HG02759 (cell line): ENCODE measurements at regions not wholly inside any gene's neighbourhood (a gene's known extent, or its start where the extent isn't known, plus 50 kb on each side); places are given as distances from the start of the nearest gene placed in this dataset.

Experiments used
- ATAC-seq: cut with Tn5 transposase; IDR thresholded peaks from one replicate; pipeline ENCODE4 v1.9.1; 2021; ENCODE audit warnings: mild to moderate bottlenecking, moderate library complexity; ENCODE audit not compliant: unreplicated experiment

- ATAC-seq, result no peak
These were observed 204.6 kb upstream of the TSHZ3 start for GRCh38 chr19:31553846-31554215.

GRCh38 chr19:31554360-31554759 lies 205.1 kb upstream of the TSHZ3 start:
- ATAC-seq, result no peak

DNA sequence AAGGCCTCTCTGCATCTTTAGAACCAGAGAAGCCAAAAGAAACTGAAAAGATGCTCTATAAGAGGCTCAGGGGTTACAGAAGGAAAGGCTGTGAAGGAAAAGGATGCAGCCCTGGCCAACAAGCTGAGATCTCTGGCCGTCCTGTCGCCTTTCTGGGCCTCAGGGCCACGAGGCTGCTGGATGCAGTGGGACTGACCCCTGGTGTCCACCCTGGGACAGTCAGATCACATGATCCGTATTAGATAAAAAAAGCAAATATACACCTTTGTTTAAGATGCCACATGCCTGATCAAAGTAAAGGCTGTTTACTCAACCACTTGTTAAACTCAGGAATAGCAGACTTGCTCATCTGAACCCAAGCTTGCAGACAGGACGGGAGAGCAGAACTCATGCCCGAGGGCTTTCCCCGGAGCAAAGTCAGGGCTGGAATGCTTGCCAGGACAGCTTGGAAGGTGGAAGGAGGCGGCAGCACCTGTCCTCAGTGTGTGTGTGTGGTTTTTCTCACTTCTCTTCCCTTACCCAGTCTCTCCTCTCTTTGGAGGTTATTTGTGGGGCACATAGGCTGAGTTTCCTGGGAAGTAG lies 206.5 kb upstream of the TSHZ3 start:
- no peak for ATAC-seq

GRCh38 chr19:31559494-31559893 lies 210.3 kb upstream of the TSHZ3 start:
- no peak for ATAC-seq

DNA sequence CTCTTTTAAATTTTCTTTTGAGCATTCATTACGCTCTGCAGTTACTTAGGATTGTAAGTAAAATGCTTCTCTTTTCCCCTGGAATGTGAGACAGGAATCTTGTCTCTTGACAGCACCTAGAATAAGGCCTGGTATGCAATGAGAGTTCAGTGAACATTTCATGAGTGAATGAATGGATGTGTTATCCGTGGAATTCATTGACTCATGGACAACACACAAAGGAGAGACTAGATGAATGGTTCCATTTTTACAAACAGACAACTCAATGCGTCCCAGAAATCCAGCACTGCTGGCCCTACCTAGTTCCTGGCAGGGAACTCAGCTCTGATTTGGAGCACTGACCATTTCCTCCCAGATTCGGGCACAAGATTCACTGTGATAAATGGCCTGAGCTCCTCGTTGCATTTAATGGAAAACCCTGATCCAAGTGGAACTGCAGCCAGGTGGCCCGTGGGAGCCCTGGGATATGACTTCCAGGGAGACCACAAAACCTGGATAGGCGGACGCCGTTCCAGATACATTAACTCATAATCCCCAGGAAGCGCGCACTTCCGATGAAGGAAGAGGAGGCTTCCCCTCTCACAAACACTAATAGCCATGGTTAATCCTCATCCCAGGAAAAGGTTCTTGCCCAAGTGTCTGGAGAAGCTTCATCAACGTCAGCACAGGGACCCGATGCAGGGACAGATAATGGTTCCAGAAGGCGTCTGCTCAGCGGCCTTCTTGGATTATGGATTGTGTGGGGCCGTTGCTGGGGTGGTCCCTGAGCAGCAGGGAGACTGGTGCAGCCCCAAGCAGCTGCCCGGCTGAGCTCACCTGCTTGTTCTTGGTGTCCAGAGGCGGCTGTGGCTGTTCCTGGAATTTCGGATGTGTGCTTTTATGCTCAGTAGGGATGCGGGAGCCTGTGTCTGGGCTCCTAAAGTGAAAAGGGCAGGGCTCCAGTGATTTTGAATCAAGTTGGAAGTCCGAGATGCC lies 211.1 kb upstream of the TSHZ3 start:
- ATAC-seq, result no peak

GRCh38 chr19:31562966-31563612 lies 213.9 kb upstream of the TSHZ3 start:
- no peak for ATAC-seq

DNA sequence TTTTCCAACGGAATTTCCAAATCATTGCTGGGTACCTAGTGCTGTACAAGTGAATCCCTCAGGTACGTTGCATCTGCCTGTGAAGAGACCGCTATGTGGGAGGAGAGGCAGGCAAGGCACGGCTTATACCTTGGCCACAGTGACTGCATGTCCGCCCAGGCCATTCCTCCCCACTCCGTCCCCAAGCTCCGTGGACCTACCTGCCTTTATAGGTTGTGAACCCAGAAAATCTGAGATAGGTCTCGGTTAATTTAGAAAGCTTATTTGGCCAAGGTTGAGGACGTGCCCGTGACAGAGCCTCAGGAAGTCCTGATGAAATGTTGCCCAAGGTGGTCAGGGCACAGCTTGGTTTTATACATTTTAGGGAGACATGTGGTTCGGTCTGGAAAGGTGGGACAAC lies 218.5 kb upstream of the TSHZ3 start:
- ATAC-seq, result no peak

DNA sequence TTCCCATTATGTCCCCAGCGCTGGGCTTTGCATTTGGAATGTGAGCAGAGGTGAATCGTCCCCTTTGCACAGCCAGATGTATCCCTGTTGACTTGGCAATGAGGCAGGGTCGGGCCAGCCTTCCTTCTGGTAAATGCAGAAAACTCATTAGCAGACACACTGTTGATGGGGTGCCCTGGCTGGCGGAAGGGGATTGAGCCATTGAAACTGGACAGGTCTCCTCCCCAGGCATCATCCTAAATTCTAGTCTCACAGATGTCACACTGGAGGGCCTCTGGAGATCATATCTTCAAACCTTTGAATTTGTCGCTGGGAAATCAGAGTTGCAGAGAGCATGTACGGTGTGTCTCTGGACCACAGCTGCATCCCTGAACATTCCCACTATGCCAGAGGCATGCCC lies 219.5 kb upstream of the TSHZ3 start:
- no peak for ATAC-seq

- no peak for ATAC-seq
These were observed 221.5 kb upstream of the TSHZ3 start for GRCh38 chr19:31570718-31571117.

DNA sequence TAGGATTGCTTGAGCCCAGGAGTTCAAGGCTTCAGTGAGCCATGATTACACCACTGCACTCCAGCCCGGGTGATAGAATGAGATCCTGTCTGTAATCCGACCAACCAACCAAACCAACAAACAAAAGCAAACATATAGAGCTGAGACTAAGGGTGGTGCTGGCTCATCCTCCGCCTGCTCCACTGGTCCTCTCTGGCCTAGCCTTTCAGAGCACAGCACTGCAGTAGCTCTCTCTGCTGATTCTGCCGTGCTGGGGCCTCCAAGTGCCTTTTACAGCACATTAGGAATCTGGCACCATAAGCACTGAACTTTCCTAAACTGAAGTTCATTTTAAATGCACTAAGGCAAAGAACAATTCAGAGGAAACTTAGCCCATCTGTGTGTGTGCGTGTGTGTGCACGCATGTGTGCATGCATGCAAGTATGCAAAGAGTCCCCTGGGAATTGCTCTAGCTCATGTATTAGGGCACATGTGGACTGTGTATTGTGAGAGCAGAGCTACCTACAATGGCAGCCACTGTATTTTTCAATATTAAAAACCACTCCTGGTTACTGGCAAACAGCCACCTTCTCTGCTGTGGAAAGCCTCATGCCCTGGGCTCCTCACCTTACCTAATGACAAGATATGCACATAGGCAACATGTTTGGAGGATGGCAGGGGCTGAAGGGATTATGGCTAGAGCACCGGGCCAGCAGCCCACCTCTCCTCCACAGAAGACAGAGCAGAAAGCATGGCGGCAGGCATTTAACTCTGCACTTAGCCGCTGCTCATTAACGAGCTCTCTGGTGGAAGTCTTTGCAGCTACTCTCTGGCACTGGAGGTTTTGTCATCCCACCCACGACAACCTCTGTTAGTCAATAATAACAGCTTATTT lies 223.1 kb upstream of the TSHZ3 start:
- ATAC-seq, result no peak

DNA sequence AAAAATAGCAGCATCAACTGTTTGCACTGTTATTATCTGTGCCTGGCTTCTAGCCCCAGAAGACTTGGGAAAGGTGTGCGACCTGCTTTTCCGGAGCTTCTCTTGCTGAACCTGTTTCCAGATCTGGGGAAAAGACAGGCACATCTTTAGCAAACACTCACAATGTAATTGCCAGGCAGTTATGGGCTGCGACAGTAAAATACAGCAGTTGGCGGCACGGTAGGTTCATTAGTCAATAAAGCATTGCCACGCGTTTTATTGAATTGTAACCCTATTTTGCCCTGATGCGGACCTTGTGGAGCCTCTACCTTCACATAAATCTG lies 223.7 kb upstream of the TSHZ3 start:
- no peak for ATAC-seq

- ATAC-seq, result no peak
These were observed 225.2 kb upstream of the TSHZ3 start for GRCh38 chr19:31574251-31574973.

- no peak for ATAC-seq
These were observed 226.7 kb upstream of the TSHZ3 start for GRCh38 chr19:31575846-31576335.

DNA sequence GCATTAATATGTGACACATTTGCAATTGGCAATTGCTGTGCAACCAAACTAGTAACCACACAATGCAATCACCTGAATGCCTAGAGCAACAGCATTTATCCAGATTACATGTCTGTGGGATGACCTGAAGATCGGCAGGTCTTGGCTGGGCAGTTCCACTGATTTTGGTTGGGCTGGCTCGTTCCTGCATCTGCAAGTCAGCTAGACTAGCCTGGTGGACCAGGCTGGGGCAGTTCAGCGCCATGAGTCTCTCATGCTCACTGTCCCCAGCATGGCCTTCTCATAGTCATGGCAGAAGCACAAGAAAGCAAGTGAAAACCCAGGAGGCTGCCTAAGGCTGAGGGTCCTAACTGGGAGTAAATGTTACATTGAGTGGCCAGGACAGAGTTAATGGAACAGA lies 229.1 kb upstream of the TSHZ3 start:
- ATAC-seq, result no peak

DNA sequence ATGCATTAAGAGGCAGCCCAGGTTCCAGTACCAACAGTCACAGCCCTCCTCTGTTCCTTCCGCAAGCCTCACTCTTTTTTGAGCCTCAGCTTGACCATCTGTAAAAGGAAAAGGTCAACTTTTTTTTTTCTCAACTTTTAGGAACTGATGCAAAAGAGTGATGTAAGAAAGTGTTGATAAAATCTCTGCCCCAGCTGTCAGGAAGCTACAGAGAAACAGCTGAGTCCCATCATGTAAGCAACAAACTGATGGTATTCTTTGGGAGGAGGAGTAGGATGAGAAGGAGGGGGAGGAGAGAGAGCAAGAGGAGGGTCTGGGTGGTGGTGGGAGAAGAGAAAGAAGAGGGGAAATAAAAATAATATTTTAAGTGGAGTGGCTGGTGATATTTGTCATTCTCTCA lies 233.9 kb upstream of the TSHZ3 start:
- no peak for ATAC-seq

GRCh38 chr19:31586282-31586681 lies 237.0 kb upstream of the TSHZ3 start:
- ATAC-seq, result no peak

- no peak for ATAC-seq
These were observed 239.9 kb upstream of the TSHZ3 start for GRCh38 chr19:31589109-31589508.

GRCh38 chr19:31591258-31591657 lies 242.0 kb upstream of the TSHZ3 start:
- ATAC-seq, result no peak

- no peak for ATAC-seq
These were observed 243.2 kb upstream of the TSHZ3 start for GRCh38 chr19:31592456-31592855.

DNA sequence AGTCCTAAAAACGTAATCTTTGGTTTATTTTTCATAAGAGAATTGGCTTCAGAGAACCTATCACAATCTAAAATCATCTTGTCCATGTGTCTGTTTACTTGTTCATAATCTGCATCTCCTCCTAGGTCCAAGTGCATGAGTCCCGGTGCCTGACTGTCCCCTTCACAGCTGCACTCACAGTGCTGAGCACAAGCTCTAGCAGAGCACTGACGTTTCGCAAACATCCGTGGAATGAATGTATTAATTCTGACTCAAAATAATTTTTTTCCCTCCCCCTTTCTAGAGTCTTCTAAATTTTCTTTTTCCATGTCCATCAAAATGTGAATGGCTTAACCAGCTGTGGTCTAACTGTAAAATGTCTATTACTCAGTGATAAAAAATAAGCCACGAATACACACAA lies 245.5 kb upstream of the TSHZ3 start:
- no peak for ATAC-seq
